NB4 (cell line): ENCODE measurements at regions not wholly inside any gene's neighbourhood (a gene's known extent, or its start where the extent isn't known, plus 50 kb on each side); places are given as distances from the start of the nearest gene placed in this dataset.

ENCODE experiments used
- CTCF ChIP-seq: IDR thresholded peaks from one replicate; pipeline ENCODE4 v1.5.1; 2012; ENCODE audit warnings: low read depth, low read length
- MAX ChIP-seq: IDR thresholded peaks from 2 replicates; pipeline ENCODE4 v1.6.1; 2011; ENCODE audit warnings: low read depth, low read length
- POLR2A ChIP-seq: IDR thresholded peaks from 2 replicates; pipeline ENCODE4 v1.6.1; 2011; ENCODE audit warnings: mild to moderate bottlenecking; ENCODE audit not compliant: insufficient read length; ENCODE audit errors: extremely low read depth

- TF ChIP-seq CTCF = no peak
- no peak for TF ChIP-seq POLR2A
- no peak for TF ChIP-seq MAX
Measured at GRCh38 chr4:186906722-186907121, 183.1 kb upstream of the FAT1 start.
